Neural cell (in vitro differentiated cells): ENCODE measurements at regions not wholly inside any gene's neighbourhood (a gene's known extent, or its start where the extent isn't known, plus 50 kb on each side); places are given as distances from the start of the nearest gene placed in this dataset.

Experiments used
- EP300 ChIP-seq: fragments of 450-650 bp; conservative IDR thresholded peaks from 2 replicates; pipeline ENCODE4 v1.6.1; 2014; ENCODE audit warnings: antibody characterized with exemption, mild to moderate bottlenecking, moderate library complexity; ENCODE audit not compliant: poor library complexity, severe bottlenecking
- EZH2 ChIP-seq: fragments of 200-600, 300-800 bp; shearing (Covaris generic), sonication (generic); IDR thresholded peaks from 2 replicates; pipeline ENCODE4 v1.6.1; 2014; ENCODE audit warnings: antibody characterized with exemption, low read length, borderline replicate concordance, mild to moderate bottlenecking; ENCODE audit not compliant: insufficient read depth, poor library complexity, severe bottlenecking
- POLR2AphosphoS5 ChIP-seq: IDR thresholded peaks from 2 replicates; pipeline ENCODE4 v1.6.1; 2012
- TF ChIP-seq, protein P1 (sequence below): fragments of 450-650 bp; IDR thresholded peaks from 2 replicates; pipeline ENCODE4 v1.5.1; 2014; ENCODE audit warnings: antibody characterized with exemption, mild to moderate bottlenecking, moderate library complexity; ENCODE audit not compliant: poor library complexity, severe bottlenecking

DNA sequence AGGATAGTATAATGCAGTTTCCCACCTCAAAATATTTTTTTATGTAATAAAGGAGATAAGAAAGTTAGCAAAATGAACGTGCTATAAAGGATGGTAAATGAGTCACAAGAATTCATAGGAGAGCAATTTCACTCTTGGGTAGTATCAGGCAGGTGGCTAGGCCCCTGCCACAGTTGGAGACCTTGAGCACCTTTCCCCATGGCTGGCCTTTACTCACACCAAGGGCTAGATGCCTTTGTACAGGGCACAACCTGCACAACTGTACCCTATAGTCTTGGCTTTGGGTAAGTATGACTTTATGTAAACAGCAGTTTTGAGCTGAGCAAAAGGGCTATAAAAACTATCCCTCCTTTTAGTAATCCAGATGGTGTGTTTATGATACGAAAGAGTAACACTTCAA is 85.1 kb downstream of the CTH start:
- TF ChIP-seq, protein P1, sequence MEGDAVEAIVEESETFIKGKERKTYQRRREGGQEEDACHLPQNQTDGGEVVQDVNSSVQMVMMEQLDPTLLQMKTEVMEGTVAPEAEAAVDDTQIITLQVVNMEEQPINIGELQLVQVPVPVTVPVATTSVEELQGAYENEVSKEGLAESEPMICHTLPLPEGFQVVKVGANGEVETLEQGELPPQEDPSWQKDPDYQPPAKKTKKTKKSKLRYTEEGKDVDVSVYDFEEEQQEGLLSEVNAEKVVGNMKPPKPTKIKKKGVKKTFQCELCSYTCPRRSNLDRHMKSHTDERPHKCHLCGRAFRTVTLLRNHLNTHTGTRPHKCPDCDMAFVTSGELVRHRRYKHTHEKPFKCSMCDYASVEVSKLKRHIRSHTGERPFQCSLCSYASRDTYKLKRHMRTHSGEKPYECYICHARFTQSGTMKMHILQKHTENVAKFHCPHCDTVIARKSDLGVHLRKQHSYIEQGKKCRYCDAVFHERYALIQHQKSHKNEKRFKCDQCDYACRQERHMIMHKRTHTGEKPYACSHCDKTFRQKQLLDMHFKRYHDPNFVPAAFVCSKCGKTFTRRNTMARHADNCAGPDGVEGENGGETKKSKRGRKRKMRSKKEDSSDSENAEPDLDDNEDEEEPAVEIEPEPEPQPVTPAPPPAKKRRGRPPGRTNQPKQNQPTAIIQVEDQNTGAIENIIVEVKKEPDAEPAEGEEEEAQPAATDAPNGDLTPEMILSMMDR: no peak
- TF ChIP-seq EZH2 (no peak), EP300 (no peak), POLR2AphosphoS5 (no peak)
